Liver (tissue), 3 donors: ENCODE measurements at regions not wholly inside any gene's neighbourhood (a gene's known extent, or its start where the extent isn't known, plus 50 kb on each side); places are given as distances from the start of the nearest gene placed in this dataset.
A peak's percentile ranks its signal among the peaks of the same experiment; 100 is the strongest.

Experiments
- EGR1 ChIP-seq, 2 donors: IDR thresholded peaks; 2 replicates each; pipeline ENCODE4 v1.6.1; 2016 to 2018; ENCODE audit warnings: antibody characterized with exemption in 2 of 2, low read depth in 2 of 2
- FOXA1 ChIP-seq: IDR thresholded peaks from 2 replicates; pipeline ENCODE4 v1.6.1; 2016; ENCODE audit warnings: antibody characterized with exemption
- GABPA ChIP-seq, 2 donors: IDR thresholded peaks in 1 of 2; conservative IDR thresholded peaks in 1 of 2; 2 replicates each; pipeline ENCODE4 v1.6.1; 2016; ENCODE audit warnings: antibody characterized with exemption in 2 of 2, mild to moderate bottlenecking in 1 of 2, moderate library complexity in 1 of 2
- HNF4G ChIP-seq: IDR thresholded peaks from 2 replicates; pipeline ENCODE4 v1.6.1; 2016; ENCODE audit warnings: antibody characterized with exemption
- JUND ChIP-seq, 2 donors: IDR thresholded peaks; 2 replicates each; pipeline ENCODE4 v1.6.1; 2016; ENCODE audit warnings: antibody characterized with exemption in 2 of 2
- MAX ChIP-seq: IDR thresholded peaks from 2 replicates; pipeline ENCODE4 v1.6.1; 2016; ENCODE audit warnings: antibody characterized with exemption
- RAD21 ChIP-seq, 2 donors: IDR thresholded peaks; 2 replicates each; pipeline ENCODE4 v1.6.1; 2016; ENCODE audit warnings: antibody characterized with exemption in 2 of 2, mild to moderate bottlenecking in 2 of 2
- SP1 ChIP-seq: IDR thresholded peaks from 2 replicates; pipeline ENCODE4 v1.6.1; 2018; ENCODE audit warnings: antibody characterized with exemption, mild to moderate bottlenecking
- TAF1 ChIP-seq: conservative IDR thresholded peaks from 2 replicates; pipeline ENCODE4 v1.6.1; 2016; ENCODE audit warnings: antibody characterized with exemption, mild to moderate bottlenecking
- YY1 ChIP-seq: IDR thresholded peaks from 2 replicates; pipeline ENCODE4 v1.6.1; 2016; ENCODE audit warnings: antibody characterized with exemption, mild to moderate bottlenecking
- TF ChIP-seq, protein P1 (sequence below): fragments of 150-350 bp; IDR thresholded peaks from 2 replicates; pipeline ENCODE4 v1.5.1; 2017; ENCODE audit warnings: improper control_type of control experiment, low read depth, low read length; ENCODE audit not compliant: missing input control
- TF ChIP-seq, protein P2 (sequence below): IDR thresholded peaks from 2 replicates; pipeline ENCODE4 v1.6.1; 2016; ENCODE audit warnings: antibody characterized with exemption
- TF ChIP-seq, protein P3 (sequence below): IDR thresholded peaks from 2 replicates; pipeline ENCODE4 v1.6.1; 2016; ENCODE audit warnings: antibody characterized with exemption, mild to moderate bottlenecking
- donor health status: healthy.
- donor health status: healthy.

DNA sequence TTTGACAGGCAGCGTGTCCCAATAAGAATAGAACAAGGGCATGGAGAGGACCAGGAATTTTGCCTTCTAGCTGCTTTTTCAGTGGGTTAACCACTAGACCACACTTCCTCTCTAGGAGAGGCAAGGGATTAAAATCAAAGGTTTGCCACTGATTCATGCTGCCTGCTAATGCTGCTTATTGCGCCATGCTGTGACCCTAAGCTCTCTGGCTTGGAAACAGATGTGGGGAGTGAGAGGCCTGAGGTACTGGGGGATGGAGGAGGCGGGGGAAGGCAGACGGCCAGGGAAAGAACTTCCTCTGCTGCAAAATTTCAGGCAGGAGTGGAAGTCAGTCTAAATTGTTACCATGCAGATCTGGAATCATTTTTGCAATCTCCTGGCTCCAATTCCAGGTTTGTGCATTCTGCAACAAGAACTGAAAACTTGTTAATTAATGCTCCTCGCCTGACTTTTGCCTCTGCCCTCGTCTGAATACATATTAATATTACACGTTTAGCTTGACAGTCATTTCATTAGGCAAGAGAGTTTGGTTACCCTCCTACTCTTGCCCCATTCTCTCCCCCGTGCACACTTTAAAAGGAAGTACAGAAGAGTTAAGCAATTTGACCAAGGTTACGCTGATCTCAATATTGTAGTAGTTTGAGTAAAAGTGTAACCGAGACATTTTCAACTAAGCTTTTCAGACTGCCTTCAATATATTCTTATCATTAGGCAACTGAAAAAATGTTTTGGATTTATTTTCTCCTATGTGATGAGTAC, 121.7 kb upstream of the SPRED1 start:
- TF ChIP-seq, protein P1, sequence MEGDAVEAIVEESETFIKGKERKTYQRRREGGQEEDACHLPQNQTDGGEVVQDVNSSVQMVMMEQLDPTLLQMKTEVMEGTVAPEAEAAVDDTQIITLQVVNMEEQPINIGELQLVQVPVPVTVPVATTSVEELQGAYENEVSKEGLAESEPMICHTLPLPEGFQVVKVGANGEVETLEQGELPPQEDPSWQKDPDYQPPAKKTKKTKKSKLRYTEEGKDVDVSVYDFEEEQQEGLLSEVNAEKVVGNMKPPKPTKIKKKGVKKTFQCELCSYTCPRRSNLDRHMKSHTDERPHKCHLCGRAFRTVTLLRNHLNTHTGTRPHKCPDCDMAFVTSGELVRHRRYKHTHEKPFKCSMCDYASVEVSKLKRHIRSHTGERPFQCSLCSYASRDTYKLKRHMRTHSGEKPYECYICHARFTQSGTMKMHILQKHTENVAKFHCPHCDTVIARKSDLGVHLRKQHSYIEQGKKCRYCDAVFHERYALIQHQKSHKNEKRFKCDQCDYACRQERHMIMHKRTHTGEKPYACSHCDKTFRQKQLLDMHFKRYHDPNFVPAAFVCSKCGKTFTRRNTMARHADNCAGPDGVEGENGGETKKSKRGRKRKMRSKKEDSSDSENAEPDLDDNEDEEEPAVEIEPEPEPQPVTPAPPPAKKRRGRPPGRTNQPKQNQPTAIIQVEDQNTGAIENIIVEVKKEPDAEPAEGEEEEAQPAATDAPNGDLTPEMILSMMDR = no peak
- no peak for TF ChIP-seq HNF4G
- no peak for TF ChIP-seq YY1
- TF ChIP-seq, protein P2, sequence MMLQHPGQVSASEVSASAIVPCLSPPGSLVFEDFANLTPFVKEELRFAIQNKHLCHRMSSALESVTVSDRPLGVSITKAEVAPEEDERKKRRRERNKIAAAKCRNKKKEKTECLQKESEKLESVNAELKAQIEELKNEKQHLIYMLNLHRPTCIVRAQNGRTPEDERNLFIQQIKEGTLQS = no peak
- TF ChIP-seq MAX = no peak
- peak; percentile 18 for TF ChIP-seq SP1
- TF ChIP-seq GABPA (IDR thresholded peaks at IDR 0.05 in 1 of 2, conservative IDR thresholded peaks at IDR 0.05 in 1 of 2) = no peak
- TF ChIP-seq EGR1 (IDR thresholded peaks at IDR 0.05; ENCODE audit: low read depth in 2 of 2) = no peak
- TF ChIP-seq, protein P3, sequence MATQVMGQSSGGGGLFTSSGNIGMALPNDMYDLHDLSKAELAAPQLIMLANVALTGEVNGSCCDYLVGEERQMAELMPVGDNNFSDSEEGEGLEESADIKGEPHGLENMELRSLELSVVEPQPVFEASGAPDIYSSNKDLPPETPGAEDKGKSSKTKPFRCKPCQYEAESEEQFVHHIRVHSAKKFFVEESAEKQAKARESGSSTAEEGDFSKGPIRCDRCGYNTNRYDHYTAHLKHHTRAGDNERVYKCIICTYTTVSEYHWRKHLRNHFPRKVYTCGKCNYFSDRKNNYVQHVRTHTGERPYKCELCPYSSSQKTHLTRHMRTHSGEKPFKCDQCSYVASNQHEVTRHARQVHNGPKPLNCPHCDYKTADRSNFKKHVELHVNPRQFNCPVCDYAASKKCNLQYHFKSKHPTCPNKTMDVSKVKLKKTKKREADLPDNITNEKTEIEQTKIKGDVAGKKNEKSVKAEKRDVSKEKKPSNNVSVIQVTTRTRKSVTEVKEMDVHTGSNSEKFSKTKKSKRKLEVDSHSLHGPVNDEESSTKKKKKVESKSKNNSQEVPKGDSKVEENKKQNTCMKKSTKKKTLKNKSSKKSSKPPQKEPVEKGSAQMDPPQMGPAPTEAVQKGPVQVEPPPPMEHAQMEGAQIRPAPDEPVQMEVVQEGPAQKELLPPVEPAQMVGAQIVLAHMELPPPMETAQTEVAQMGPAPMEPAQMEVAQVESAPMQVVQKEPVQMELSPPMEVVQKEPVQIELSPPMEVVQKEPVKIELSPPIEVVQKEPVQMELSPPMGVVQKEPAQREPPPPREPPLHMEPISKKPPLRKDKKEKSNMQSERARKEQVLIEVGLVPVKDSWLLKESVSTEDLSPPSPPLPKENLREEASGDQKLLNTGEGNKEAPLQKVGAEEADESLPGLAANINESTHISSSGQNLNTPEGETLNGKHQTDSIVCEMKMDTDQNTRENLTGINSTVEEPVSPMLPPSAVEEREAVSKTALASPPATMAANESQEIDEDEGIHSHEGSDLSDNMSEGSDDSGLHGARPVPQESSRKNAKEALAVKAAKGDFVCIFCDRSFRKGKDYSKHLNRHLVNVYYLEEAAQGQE = no peak
- no peak for TF ChIP-seq RAD21 (IDR thresholded peaks at IDR 0.05)
- no peak for TF ChIP-seq TAF1
- TF ChIP-seq JUND (IDR thresholded peaks at IDR 0.05) = no peak
- TF ChIP-seq FOXA1 = no peak
